NCI-H2196 (cell line): ENCODE measurements at regions not wholly inside any gene's neighbourhood (a gene's known extent, or its start where the extent isn't known, plus 50 kb on each side); places are given as distances from the start of the nearest gene placed in this dataset.

Experiments
- DNase-seq: peaks from one replicate; lab custom pipeline; 2025; ENCODE audit not compliant: unreplicated experiment; lab: John Stamatoyannopoulos, UW

GRCh38 chr18:53664575-53664974 lies 559.9 kb downstream of the MBD2 start:
- no peak for DNase-seq

GRCh38 chr18:53660306-53660705 lies 564.2 kb downstream of the MBD2 start:
- no peak for DNase-seq

GRCh38 chr18:53657257-53657656 lies 567.2 kb downstream of the MBD2 start:
- no peak for DNase-seq

DNA sequence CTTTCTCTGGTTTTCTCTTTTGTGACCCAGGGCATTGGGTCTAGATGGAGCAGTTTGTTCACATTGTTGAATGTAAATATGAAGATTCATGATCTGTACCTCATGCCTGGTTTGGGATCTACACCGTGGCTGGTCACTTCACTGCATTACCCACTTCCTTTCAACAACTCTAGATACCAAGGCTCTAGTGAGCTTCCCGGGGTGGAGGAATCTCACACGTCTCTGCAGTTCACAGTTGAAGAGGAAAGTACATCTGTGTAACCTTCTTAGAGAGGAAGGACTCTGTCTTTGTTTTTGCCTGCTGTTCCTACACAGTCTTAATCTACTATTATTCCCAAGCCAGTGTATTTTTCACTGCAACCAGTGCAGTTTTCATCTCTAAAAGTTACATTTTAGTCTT lies 574.8 kb downstream of the MBD2 start:
- DNase-seq = no peak

DNA sequence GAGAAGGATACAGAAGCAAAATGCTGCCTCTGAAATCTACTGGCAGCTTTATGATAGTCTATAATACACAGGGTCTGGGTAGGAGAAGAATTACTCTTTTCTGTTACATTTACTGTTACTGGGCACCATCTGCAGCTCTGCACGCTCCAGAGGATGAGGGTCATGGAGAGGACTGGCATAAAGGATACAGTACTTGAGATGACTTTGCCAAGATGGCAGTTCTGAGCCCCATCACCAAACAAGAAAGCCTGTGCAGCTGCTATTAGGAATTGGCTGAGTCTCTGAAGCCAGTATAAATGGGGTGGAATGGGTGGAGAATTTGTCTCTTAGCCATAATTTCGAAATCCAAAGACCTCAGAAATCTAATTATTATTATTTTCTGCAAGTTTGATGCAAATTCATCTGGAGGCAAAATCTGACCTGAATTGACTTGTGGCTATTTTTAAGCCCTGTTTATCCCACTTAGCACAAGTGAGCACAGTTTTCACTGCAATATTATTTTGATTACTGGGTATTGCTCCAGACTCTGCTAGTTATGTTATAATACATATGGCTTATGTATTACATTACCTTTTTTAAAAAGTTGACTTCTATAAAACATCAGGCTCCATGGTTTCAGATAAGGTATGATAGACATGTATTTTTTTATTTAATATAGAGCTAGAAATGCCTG lies 579.5 kb downstream of the MBD2 start:
- no peak for DNase-seq

- no peak for DNase-seq
Measured at GRCh38 chr18:53639687-53640086, 584.8 kb downstream of the MBD2 start.

DNA sequence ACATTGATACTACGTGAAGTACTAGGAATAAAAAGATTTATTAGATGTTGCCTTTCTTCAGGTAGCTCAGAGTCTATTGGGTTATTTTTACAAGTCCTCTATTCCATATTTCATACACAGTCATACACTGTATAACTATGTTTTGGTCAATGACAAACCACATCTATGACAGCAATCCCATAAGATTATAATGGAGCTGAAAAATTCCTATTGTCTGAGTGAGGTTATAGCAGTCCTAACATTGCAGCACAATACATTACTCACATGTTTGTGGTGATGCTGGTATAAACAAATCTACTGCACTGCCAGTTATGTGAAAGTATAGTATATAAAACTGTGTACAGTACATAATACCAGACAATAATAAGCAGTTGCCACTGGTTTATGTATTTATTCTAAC lies 595.1 kb downstream of the MBD2 start:
- DNase-seq = no peak

- DNase-seq = no peak
Measured at GRCh38 chr18:53625997-53626599, 598.4 kb downstream of the MBD2 start.

DNA sequence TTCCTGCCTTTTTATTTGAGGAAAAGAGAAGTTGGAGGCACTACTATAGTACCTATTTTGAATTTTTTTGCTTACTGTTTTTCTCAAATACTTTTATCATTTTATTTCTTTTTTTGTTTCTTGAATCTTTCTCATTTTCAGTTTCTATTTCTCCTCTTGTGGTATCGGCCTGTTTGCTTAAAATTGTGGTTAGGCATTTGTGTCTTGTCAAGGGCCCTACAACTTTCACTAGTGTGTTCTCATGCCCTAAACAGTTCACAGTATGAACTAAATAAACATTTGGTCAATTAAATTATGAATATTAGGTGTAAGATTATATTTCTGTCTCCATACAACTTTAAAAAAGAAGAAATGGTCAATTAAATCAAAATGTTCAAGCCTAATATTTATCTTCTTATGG lies 613.5 kb downstream of the MBD2 start:
- DNase-seq = no peak

- DNase-seq = no peak
Measured at GRCh38 chr18:53606792-53607191, 617.7 kb downstream of the MBD2 start.

DNA sequence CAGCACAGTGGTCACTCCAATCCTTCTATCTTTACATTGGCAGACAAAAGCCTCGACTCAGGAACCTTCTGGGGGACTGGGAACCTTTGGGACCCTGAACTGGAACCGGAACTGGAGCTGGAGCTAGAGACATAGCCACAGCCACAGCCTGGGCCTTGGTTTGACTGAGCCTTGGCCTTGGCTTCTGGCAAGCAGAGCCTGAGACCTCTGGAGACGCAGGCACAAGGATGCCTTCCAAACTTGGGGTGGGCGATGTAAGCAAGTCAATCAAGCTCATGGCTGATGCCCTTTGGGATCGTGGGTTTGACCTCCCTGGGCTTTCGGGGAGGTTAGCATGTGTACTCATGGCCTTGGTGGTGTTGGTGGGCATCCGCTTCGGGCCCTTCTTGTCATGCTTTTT lies 619.3 kb downstream of the MBD2 start:
- no peak for DNase-seq

DNA sequence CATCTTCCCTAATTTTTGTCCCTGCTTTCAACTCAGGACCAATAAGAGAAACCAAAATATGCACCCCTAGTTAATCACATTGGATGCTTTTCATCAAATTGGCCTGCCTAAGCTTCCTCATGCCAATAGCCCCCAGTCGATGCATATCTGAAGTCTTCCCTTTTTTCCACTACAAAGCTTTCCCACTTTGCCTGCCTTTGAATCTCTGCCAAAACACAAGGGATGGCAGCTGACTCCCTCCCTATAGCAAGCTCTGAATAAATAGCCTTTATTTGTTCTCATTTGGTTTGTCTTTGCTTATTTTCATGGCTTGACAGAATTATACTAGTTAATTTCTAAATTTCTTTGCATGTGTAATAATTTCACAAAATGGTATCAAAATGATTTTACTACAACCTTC lies 621.2 kb downstream of the MBD2 start:
- DNase-seq = no peak

DNA sequence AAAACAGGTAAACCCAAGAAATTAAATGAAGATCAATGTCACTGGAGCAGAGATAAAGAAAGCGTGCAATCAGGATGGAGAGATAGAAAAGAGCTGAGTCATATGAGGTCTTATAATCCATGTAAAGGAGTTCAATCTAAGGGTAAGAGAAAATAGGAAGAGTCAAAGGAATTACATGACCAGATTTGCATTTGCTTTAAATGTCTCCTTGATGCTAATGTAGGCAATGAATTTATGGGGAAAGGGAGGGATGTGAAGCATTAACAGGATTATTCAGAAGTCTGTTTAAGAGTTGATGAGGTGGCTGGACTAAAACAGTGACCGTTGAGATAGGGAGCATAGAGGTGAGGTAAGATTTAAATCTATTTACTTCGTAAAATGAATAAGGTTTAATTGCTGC lies 623.1 kb downstream of the MBD2 start:
- no peak for DNase-seq

DNA sequence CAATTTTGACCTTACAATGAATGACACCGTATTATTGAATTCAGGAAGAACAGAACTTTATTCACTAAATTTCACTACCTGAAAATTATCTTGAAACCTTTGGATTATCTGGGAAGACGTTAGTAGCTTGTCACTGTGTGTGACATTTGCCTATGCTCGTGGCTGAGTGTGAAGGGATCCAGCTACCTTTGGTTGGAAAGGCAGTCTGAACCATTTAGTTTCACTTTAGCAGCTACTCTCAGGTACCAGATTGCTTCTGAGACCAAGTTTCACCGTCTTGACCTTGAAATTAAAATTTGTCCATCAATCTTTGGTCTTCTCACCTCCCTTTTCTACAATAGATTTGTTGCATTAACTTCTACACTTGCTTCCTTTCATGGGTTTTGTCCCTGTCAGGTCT lies 637.5 kb downstream of the MBD2 start:
- DNase-seq = no peak
